HG02623 (cell line): ENCODE measurements at regions not wholly inside any gene's neighbourhood (a gene's known extent, or its start where the extent isn't known, plus 50 kb on each side); places are given as distances from the start of the nearest gene placed in this dataset.

Experiments used
- ATAC-seq: cut with Tn5 transposase; IDR thresholded peaks from one replicate; pipeline ENCODE4 v1.9.1; 2021; ENCODE audit warnings: moderate library complexity; ENCODE audit not compliant: unreplicated experiment

DNA sequence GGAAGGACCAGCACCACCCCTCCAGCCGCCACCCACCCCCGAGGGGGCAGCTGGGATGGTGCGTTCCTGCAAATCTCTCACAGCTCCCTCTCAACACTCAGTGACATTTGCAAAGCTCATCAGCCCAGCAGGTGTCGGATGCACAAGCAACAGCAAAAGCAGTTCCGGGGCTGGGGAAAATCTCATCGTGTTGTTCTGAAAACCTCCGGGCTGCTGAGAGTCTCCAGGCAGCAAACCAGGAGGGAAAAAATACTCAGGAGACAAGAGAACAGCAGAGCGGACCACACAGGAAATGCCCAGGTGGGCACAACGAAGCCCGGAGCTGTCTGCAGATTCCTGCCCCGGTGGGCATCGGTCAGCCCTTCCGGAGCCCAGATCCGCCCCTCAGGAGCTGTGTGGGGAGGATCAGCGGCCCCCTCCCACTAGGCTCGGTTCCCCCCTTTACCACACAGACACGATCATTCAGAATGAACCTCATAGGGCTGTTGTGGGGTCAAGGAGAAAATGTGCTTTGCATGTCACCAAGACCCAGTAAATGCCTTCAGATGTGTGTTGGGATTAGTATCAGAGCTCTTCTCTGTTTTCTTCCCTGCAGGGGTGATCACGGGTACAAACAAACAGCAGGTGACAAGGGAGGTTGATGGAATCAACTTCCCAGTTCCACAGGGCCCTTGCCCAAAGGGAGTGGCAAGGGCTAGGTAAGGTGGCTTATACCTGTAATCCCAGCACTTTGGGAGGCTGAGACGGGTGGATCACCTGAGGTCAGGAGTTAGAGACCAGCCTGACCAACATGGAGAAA is 127.0 kb upstream of the TIAM1 start:
- ATAC-seq = no peak

DNA sequence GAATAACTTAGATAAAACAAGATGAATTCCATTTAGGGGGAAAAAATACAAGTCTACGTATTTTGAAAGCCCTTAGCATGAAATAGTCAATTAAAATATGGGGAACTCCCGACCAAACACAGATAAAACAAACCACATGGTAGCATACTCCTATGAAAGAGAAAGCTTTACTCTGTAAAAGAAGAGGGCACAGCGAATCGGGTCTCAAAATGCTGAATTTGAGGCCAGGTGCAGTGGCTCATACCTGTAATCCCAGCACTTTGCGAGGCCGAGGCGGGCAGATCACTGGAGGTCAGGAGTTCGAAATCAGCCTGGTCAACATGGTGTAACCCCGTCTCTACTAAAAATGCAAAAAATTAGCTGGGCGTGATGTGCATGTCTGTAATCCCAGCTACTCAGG is 116.9 kb upstream of the TIAM1 start:
- ATAC-seq = no peak

DNA sequence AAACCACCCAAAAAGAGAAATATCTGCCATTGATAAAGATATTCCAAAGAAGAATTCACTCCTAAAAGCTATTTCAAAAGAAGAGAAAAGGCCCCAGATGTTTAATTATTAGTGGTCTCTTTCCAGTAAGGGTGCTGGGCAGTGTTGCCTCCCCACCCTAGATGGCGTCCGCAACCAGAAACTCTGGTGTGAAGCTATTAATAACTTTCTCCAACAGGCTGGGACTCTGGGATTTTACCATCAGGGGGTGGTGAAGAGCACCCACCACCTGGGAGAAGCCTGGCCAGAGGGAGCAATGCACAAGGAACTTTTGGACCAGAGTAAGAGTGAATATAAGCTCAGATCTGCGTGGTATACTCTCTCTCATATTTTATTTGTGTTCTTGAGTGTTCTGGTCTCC is 115.4 kb upstream of the TIAM1 start:
- no peak for ATAC-seq

DNA sequence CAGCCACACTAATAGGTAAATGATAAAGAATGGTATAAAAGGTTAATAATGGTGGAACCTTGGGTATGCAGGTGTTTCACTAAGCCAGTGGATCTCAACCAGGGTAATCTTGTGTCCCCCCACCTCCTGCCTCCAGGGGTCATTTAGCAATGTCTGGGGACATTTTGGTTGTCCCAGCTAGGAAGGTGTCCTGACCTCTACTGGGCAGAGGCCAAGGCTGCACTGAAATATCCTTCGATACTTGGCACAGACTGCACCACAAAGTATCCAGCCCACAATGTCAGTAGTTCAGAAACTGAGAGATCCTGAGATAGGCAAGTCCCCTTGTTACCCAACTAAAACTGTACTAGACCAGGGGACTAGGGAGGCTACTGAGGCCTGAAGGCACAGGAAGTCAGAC is 113.6 kb upstream of the TIAM1 start:
- ATAC-seq = no peak

DNA sequence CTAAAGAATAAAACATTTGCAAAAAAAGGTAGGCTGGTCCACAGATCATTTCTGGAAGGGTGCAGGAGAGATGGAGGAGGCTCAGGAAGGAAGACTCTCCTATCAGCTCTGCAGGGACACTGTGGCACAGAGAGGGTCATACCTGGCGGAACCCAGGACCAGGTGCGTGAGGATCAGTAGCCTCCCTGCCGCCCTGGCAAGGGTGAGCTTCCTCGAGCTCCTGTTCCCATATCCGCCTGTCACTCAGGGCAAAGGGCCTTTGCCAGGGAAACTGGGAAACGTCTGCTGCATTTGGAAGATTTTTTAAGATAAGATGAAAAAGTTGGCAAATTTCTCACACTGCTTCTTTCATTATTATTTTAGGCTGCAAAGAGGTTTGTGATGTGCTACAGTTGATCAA is 112.1 kb upstream of the TIAM1 start:
- ATAC-seq = no peak

DNA sequence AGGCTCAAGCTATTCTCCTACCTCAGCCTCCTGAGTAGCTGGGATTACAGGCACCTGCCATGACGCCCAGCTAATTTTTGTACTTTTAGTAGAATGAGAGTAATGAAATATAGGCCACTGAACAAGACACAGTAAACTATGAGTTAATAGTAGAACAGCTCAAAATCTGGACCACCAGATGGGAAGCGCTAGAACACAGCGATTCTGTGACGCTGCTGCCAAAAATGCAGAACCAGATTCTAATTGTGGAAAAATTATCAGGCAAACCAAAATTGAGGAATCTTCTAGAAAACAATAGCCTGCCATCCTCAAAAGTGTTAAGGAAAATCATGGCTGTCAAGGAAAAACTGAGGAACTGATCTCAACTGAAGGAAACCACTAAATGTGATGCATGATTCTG is 111.4 kb upstream of the TIAM1 start:
- ATAC-seq = no peak

DNA sequence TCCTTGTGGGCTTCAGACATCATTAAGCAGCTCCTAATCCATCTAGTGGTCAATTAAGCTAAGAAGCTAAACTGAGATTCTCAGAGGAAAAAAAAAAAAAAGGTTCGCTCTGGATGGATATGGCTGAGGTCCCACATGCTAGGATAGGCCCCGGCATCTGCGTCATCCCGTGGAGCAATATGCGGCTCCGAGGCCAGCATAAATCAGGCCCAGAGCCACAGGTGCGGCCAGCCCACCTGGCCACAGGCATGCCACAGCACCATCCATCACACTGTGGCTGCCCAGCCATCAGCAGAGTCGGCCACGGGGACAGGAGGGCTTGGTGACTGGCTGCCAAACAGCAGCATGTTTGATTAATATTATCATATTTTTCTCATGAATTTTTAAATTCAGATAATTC is 106.9 kb upstream of the TIAM1 start:
- no peak for ATAC-seq

DNA sequence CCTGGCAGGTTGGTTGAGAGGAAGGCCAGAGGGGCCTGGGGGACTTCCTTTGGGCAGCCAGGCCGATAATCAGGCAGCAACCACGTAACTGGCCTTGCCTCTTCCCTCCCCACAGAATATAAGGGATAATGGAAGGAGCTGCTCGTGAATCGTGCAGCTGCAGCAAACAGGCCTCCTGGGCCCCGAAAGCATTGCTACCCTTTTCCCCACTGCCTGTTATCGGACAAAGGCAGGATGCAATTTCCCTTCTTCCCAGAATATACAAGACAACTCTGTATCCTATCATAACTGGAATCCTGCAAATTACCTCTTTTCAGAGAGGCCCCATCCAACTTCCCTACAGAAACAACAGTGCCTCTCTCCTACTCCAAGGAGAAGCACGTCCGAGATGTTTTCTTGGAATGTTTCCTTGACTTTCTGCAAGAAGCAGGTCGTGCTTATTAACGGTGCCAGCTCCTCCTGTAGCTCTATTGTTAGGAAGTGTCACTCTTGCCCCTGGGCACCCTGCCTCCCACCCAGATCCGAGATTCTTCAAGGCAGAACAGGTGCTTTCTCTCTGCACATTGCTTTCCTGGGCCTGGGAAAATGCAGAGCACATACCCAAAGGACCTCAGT is 106.0 kb upstream of the TIAM1 start:
- no peak for ATAC-seq

DNA sequence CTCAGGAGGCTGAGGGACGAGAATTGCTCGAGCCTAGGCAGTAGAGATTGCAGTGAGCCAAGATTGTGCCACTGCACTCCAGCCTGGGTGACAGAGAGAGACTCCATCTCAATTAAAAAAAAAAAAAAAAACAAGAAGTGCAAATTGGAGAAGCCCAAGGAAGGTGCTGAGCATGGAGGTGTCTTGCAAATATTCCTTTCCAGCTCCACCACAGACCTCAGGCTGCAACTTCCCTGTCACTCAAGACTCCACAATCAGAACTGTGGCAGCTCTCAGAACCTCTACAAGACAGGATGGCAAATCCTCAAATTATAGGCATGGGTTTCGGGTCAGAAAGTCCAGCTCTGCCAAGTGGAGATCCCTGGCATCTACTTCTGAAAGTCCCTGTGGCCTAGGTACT is 104.4 kb upstream of the TIAM1 start:
- no peak for ATAC-seq

DNA sequence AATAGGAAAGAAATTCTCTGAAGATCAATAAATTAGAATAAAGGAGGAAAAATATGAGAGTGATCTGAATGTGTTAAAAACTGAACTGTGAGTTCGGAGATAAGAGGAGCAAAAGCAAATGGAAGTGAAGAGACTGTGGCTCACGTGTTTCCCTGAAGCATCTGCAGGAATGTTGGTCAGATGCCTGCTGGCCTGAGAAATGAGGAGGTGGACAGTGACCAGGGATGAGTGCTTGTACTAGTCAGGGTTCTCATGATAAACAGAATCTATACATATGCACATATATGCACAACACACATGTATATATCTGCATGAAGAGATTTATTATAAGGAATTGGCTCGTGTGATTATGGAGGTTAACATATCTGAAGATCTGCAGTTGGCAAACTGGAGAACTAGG is 103.4 kb upstream of the TIAM1 start:
- ATAC-seq = no peak

DNA sequence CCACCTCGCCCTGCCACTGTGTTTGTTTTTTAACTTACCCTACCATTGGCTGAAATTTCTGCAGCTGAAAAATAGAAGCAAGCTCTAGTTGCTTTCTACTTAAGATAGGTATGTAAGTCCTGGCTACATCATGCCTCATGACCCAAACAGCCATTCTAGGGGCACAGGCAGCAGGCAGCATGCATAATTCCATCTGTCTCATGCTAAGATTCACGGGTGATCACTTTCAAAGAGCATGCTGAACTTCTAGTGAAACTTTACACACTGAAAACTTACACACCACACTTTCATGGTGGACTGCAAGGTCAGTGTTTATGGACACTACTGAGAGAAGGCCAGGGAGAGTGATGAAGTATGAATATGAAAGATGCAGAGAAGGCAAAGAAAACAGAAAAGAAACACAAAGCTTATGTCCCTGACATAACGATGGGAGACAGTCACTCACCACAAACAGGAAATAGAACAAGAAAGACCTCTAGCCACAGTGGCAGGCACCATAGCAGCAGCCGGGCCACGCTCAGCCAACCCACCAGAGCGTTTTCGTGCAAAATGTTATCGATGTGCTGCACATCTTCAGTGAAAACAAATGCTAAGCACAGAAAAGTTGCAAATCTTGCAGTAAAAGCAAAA is 102.3 kb upstream of the TIAM1 start:
- no peak for ATAC-seq

DNA sequence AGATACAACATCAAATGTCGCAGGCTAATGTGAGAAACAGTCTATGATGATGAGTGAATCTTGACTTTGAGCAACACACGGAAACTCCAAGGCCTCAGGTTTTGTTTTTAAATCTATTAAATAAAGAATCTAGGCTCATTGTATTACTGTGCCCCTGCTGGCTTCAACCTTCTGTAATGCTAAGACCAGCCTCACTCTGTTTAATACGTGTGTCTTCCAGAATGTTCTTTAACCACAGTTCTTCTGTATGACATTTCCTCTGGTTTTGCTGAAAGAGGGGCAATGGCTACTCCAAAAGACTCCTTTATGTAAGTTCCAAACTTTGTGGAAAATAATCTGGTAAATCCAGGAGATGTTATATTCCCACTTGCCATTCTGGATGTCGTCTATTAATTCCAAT is 101.1 kb upstream of the TIAM1 start:
- ATAC-seq = no peak

DNA sequence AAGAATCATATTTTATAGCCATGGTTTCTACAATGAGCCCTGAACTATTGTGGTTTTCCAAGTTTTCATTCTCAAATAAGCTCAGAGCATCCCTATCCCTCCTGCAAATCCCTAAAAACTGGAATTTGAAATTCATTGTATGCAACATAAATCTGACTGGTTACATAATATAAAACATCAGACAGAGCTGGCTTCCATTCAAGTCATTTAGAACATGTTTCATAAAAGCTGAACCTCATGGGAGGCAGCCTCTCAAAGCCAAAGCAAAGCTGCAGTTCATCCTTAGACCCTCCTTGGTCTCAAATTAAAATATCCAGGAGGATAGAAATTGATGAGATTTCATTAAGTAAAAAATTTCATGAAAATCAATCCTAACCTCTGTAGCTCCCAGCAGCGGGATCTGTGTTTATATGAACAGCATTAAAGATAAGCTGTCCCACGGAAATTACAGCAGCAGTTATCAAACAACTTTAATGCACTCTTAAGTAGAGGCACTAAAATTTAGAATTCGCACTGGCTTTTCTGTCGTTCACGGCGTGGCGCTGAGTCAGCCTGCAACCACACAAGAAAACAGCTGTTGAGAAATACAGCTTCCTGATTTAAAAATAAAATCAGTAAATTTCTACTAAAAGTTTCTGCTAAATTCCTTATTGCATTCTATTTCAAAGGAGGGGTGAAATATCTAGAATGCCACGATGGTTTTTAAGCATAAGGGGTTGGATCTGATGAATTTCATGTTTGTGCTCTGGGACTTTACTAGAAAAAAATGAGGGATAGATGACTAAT is 99.9 kb upstream of the TIAM1 start:
- no peak for ATAC-seq

DNA sequence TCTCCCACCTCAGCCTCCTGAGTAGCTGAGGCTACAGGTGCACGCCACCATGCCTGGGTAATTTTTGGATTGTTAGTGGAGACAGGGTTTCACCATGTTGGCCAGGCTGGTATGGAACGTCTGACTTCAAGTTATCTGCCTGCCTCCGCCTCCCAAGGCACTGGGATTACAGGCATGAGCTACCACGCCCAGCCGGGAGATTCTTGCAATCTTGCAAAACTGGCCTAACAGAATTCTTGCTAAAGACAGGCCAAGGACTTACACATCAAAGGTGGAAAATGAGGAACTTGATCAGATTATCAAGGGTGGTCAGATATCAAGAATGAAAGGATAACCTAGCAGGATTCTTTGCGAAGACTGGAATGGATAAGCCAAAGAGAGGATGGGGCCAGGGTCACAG is 98.3 kb upstream of the TIAM1 start:
- ATAC-seq = no peak

DNA sequence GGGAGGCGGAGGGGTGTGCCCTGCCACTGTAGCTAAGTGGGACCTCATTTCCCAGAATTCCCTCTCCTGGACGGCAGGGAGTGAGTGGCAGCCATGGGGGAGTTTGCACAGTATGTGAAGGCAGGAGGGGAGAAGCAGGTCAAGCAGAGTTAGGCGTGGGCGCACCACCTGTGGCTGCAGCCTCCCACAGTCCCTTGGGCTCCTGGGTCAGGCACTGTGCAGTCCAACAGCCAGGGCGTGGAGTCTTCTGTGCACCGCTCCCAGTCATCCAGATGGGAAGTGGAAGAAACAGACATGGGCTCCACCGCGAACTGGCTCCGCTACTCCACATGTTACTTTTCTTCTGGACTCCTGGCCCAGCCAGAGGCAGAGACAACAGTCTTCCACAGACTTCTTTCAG is 85.4 kb upstream of the TIAM1 start:
- ATAC-seq = no peak

DNA sequence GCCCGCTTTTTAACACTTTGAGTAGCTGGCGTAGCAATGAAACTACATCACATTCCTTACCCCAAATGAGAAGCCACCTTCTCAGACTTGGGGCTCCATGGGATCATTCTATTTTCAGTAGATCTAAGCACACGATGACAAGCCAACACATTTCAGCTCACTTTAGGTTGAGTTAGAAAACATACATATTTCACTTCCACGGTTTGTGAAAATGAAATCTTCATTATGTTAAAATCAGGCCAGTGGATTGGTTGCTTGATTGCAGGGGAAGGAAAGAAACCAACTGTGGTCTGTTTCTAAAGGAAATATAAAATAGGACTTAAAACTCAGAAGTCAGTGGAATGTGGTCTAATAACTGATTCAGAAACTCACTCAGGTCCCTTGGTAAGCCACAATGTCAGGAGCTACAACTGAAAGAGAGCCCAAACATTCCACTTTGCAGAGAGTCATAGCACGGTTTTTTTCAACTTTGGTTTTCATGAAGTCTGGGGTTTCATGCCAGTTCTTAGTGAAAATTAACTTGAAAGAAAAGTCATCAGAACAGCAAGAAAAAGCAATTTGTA is 82.3 kb upstream of the TIAM1 start:
- ATAC-seq = no peak

DNA sequence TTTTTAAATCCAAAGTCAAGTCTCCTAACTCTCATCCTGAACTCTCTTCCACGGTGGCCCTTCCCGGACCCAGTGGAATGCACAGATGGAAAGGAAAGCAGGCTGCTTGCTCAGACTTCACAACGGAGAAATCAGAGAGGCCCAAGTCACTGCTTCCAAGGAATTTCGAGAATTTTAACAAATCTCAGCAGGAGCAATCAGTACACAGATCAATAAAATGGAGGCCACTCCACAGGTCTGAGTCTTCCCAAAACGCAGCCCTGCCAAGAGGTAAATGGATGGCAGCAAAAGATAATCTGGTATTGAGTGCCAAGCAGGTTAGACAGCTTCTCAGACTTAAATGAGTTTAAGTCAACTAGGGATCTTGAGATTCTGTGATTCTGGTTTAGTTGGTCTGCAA is 81.1 kb upstream of the TIAM1 start:
- ATAC-seq = no peak

DNA sequence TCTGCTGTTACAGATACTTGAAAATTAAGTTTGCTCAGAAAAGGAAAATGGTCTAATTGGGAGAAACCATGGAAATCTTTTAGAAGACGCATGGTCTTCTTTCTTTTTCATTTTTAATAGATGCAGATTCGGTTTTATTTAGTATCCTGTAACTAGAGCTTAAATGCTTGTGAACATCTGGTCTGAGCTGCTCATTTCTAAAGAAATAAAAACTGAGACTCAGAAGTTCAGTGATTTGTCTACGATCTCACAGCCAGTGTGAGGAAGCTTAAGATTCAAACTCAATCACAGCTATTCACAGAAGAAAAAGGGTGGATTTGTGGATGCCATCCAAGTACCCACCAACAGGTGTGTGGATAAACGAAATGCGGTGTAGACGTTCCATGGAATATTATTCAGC is 80.0 kb upstream of the TIAM1 start:
- ATAC-seq = no peak

DNA sequence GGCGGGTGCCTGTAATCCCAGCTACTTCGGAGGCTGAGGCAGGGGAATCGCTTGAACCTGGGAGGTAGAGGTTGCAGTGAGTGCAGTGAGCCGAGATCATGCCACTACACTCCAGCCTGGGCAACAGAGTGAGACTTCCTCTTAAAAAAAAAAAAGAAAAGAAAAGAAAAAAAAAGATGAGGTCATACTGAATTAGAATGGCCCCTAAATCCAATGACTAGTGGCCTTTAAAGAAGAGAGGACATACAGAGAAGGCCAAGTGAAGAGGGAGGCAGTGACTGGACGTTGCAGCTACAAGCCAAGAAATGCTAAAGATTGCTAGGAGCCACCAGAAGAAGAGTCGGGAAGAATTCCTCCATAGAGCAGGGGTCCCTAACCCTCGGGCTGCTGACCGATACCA is 76.9 kb upstream of the TIAM1 start:
- ATAC-seq = no peak

DNA sequence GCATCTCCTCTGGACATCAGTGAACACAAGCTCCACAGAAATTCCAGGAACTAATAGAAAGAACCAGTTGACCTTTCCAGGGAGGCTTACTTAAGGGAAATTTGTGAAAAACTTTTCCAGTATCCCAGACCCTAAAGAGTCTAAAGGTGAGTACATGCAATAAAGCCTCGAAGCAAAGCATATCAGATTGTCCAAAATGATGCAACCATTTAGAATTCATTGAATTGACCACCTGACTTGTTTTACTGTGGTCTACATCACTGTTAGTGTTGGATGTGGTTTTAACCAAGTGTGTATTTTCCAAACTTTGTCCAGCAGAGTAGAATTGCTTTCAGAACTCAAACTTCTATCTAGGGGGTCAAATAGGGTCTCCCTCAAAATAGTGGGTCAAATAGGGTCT is 76.3 kb upstream of the TIAM1 start:
- ATAC-seq = no peak

DNA sequence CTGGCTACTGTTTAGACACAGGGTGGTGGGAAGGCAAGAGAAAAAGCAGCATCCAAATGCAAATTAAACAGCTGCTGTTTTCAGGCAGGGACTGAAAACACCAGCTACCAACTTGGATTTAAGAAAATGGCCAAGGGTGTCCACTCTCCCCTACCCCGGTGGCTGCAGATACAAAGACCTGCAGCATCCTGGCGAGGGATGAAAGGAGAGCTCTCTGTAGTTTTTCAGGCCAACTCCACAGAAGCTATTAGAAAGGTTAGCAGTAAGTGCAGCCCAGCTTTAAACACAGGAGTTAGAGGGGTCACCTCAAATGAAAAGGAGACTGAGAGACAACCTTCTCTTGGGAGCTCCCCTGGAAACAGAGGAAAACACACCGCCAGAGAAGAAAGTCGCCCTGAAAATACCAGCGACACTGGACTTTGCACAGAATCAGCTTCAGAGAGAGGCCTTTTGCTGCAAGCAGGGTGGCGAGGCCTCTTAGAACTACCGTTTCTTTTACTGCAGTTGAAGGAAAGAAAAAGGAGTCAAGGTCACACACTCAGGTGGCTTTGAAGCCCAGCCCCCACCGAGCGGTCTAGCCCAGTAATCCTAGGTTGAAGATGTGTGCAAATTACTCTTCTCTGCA is 74.4 kb upstream of the TIAM1 start:
- ATAC-seq = no peak
